Left ventricle myocardium superior (tissue), 1 donor: ENCODE measurements at regions not wholly inside any gene's neighbourhood (a gene's known extent, or its start where the extent isn't known, plus 50 kb on each side); places are given as distances from the start of the nearest gene placed in this dataset.

Experiments used
- ATAC-seq: fragments of 200-7000 bp; cut with Tn5 transposase; one replicate; pipeline ENCODE4 v1.9.1; 2020; ENCODE audit warnings: mild to moderate bottlenecking, moderate library complexity
- DNase-seq: peaks from one replicate; pipeline ENCODE4 v3.0.0-alpha.2; 2020
- intact Hi-C: fragments of 100-400 bp; cut with micrococcal nuclease; formaldehyde crosslinking; loops from one replicate; pipeline ENCODE4 v1.11.0; 2022
- donor health status: DM: no; HTN: yes; CAD: no; lungs with severe emphysema.

DNA sequence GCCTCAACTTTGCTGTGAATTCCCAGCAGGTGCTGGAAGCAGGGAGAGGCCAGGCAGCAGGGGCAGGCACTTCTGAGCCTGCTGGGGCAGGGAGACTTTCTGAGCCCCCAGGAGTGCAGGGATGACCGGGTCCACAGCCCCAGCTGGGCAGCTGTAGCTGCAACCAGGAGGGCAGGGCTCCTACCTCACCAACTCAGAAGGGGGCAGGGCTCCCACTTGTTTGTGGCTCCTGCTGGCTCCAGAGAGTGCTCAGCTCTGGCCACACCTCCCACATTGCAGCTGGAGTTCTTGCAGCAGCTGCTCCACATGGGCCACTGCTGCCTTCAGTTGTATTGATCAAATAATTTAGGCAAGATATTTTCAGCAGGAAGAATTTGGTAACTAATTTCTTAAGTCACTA, 812.3 kb downstream of the NSUN3 start:
- intact Hi-C loops: no loop called here
- no peak for DNase-seq
- ATAC-seq: no peak

GRCh38 chr3:94887065-94887464, 824.2 kb downstream of the NSUN3 start:
- intact Hi-C loops: no loop called here
- no peak for DNase-seq
- no peak for ATAC-seq

- DNase-seq (no peak), ATAC-seq (no peak)
- intact Hi-C loops: no loop called here
Observed at GRCh38 chr3:94896994-94897393, 834.1 kb downstream of the NSUN3 start.

GRCh38 chr3:94904156-94904674, 841.4 kb downstream of the NSUN3 start:
- intact Hi-C loops: no loop called here

DNA sequence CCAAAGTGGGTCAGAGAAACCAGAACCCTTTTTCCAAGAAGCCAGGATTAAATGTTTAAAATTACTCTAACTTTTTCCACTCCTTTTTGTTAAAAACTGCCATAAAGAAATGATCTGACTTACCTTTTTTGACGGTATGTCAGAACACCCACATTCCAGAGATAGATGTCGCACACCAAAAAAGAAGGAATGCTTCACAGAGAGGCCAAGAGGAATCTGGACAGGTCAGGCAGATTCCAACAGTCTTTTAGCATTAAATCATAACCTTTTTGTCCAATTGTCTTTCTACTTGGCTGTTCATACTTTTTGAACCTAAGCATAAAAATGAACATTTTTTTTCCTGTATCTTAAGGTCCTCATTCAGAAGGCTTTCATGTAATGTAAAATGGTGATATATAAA, 846.9 kb downstream of the NSUN3 start:
- intact Hi-C loops: no loop called here
- DNase-seq (no peak), ATAC-seq (no peak)

More at GRCh38 chr3:94904156-94904674, 841.4 kb downstream of the NSUN3 start:
- DNase-seq (no peak), ATAC-seq (peak; percentile 50)

DNA sequence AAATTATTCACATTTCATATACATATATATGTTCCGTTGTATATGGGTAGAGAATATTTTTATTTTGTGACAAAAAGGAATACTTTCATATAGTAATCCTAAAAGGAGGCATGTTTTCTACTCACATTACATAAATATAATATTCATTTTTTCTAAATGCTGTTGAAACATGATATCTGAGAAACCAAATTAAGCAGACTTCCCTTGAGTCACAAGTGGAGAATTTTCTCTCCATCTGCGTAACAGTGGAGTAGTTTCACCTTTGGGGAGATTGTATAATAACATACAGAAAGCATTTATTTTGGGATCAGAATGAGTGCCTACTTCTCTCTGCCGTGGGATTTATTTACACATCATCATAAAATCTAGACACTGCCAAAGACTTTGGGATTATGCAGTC, 849.8 kb downstream of the NSUN3 start:
- DNase-seq (no peak), ATAC-seq (no peak)
- intact Hi-C loops: no loop called here

DNA sequence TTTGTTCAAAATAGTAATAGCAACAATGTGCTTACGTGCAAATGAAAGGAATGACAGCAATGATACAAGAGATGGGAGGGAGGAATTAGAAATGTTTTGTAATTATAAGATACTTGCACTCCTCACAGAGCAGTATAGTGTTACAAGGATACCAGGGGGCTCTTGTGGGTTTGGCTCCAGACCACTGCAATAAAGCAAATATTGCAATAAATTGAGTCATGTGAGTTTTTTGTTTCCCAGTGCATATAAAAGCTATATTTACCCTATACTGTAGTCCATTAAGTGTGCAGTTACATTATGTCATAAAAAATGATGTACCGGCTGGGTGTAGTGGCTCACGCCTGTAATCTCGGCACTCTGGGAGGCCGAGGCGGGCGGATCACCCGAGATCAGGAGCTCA, 864.3 kb downstream of the NSUN3 start:
- DNase-seq: no peak
- intact Hi-C loops: no loop called here
- no peak for ATAC-seq

DNA sequence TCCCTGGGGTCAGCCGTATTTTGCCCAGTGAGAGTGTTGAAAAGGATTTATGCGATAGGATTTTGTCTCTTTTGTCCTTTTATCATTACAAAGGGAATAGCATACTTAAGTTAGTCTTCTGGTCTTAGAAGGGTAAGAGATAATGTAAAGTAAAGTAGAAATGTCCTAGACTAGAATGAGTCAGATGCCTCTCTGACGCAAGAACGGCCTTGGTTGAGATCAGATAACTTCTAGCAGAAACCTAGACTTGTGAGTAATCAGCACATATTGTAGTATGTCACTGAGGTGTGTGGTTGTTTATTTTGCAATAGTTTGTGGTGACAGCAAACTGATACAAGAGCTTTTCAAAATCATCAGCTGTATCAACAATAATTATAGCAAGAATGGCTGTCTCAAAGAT, 866.1 kb downstream of the NSUN3 start:
- intact Hi-C loops: no loop called here
- ATAC-seq: no peak
- DNase-seq: no peak

- intact Hi-C loops: no loop called here
- ATAC-seq (no peak), DNase-seq (no peak)
Observed at GRCh38 chr3:94935738-94936580, 873.1 kb downstream of the NSUN3 start.

DNA sequence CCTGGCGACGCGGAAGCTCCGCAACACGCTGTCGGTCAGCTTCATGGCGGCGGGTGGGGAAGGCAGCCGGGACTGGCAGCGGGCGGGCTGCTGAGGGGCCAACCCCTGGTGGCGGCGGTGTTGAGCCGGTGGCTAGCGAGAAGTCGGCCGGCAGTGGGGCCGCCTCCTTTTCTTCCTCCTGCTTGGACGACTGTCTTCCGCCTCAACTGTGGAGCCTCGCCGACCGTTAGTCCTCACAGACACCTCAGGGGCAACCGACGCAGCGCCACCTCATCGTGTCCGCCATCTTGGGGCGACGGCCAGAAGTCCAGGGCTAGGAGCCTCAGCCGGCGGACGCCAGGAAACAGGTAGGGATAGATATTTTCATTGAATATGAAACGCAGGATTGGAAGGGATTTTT, 875.1 kb downstream of the NSUN3 start:
- DNase-seq (no peak), ATAC-seq (no peak)
- intact Hi-C loops: no loop called here

GRCh38 chr3:94946683-94947082, 883.8 kb downstream of the NSUN3 start:
- intact Hi-C loops: no loop called here
- no peak for ATAC-seq
- DNase-seq: no peak

- intact Hi-C loops: no loop called here
- ATAC-seq: no peak
Observed at GRCh38 chr3:94961423-94962100, 898.7 kb downstream of the NSUN3 start.

GRCh38 chr3:94965867-94966475, 903.1 kb downstream of the NSUN3 start:
- DNase-seq (no peak), ATAC-seq (no peak)
- intact Hi-C loops: no loop called here

More at GRCh38 chr3:94961423-94962100, 898.7 kb downstream of the NSUN3 start:
- DNase-seq: no peak

DNA sequence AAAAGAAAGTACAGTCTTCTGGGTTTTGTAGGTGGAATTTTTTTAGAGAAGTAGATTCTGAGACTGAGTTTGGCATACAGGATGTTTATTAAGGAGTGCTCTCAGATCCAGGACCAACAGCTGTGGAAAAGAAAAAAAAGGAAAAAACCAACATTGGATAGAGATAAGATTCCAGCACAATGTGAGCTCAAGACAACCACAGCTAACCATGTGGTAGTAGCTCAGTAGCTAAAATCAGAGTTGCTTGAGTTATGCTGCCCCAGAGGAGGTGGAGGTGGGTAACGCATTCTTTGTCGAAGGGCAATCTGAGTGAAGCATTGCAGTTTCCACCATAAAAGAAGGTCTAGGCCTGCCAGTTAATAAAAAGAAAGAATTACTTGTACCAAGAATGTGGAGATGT, 904.3 kb downstream of the NSUN3 start:
- intact Hi-C loops: no loop called here
- peak; percentile 95 for ATAC-seq
- DNase-seq: no peak

DNA sequence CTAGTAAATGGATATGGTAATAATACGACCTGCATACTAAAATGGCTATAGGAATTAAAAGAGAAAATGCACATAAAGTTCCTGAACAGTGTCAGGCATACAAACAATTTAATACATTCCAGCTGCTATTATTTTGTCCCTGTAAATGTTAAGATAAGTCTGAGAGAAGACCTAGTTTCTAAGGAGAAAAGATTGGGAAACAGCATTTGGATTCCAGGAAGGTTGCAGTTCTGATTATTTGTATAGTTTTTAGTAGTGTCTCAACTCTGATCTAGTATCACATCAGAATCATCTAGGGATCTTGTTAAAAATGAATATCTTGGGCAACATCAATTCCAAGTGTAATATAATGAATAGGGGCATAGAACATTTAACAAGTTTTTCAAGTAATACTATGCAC, 905.7 kb downstream of the NSUN3 start:
- peak; percentile 52 for ATAC-seq
- intact Hi-C loops: no loop called here
- DNase-seq: no peak

- ATAC-seq (no peak), DNase-seq (no peak)
- intact Hi-C loops: no loop called here
Observed at GRCh38 chr3:94972066-94972465, 909.2 kb downstream of the NSUN3 start.

GRCh38 chr3:94978084-94978483, 915.2 kb downstream of the NSUN3 start:
- DNase-seq: no peak
- intact Hi-C loops: no loop called here
- ATAC-seq: no peak

DNA sequence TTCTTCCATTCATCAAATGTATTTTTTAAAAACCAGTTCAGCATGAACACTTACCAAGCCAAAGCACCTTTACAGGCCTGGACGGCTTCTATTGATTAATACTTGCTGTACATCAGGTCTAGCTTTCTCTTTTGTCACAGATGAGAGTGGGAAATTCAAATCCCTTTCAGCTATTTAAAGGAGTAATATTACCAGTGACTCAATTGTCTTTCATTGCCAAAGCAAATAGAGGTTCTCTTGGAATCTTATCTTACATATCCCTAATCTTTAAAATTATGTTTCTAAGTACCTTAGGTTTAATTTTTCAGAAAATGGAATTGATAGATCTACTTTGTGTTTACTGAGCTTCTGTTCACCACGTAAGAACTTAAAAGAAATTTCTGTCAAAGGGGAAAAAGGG, 922.9 kb downstream of the NSUN3 start:
- intact Hi-C loops: no loop called here
- no peak for DNase-seq
- no peak for ATAC-seq

DNA sequence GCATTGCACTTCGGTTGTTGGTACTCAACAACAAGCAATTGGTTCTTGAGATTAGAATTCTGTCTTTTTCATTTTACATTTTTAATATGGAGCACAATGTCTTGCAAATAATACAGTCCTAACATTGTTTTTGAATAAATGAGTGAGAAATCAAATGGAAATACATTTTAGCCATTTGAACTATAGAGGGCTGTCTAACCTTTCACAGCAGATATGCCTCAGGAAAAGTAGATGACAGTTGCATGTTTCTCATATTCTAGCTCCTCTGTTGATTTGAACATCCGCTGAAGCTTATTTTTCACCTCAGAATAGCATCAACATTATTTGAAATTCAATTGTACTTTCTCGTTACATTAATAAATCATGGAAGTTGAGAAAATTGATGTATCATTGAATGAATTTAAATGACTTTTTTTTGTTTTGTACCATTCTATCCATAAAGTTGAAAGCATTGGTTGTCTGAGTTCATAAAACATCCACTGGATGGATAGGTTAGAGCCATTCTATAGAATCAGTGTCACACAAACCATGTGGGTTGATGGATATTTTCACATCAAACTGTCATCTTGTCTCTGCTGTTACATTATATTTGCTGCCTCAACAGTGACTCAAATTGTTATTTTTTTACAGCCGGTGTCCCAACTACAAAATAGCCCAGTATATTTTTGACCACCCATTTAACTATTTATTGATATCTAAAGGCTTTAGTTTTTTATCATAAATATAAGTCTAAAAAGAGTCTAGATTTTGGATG, 928.3 kb downstream of the NSUN3 start:
- intact Hi-C loops: no loop called here
- no peak for ATAC-seq
- DNase-seq: no peak

GRCh38 chr3:94996743-94997142, 933.9 kb downstream of the NSUN3 start:
- DNase-seq: no peak
- intact Hi-C loops: no loop called here
- no peak for ATAC-seq
